Aorta (tissue), 5 donors: ENCODE measurements at regions not wholly inside any gene's neighbourhood (a gene's known extent, or its start where the extent isn't known, plus 50 kb on each side); places are given as distances from the start of the nearest gene placed in this dataset.
A peak's percentile ranks its signal among the peaks of the same experiment; 100 is the strongest.

Source experiments
- ATAC-seq: fragments of 200-7000 bp; cut with Tn5 transposase; one replicate; pipeline ENCODE4 v1.9.1; 2022; ENCODE audit warnings: moderate library complexity; ENCODE audit not compliant: low FRiP score
- DNase-seq, 2 donors: peaks; one replicate each; pipeline ENCODE4 v3.0.0-alpha.2; 2020
- H3K27ac ChIP-seq, 2 donors: one replicate each; pipeline ENCODE4 v1.5.1; 2013; ENCODE audit warnings: low read length in 2 of 2, mild to moderate bottlenecking in 2 of 2, moderate library complexity in 2 of 2, control low read depth in 1 of 2, inconsistent platforms in 1 of 2, low read depth in 1 of 2
- H3K27me3 ChIP-seq, 2 donors: one replicate each; pipeline ENCODE4 v1.6.1; 2013; ENCODE audit warnings: control low read depth in 1 of 2, low read length in 1 of 2, mild to moderate bottlenecking in 1 of 2, moderate library complexity in 1 of 2; ENCODE audit not compliant: insufficient read depth in 2 of 2, control insufficient read depth in 1 of 2
- H3K36me3 ChIP-seq, 2 donors: one replicate each; pipeline ENCODE4 v1.6.1; 2013; ENCODE audit warnings: control low read depth in 1 of 2, low read length in 1 of 2, mild to moderate bottlenecking in 1 of 2; ENCODE audit not compliant: insufficient read depth in 2 of 2, control insufficient read depth in 1 of 2
- H3K4me1 ChIP-seq, 2 donors: one replicate each; pipeline ENCODE4 v1.6.1; 2013; ENCODE audit warnings: low read length in 2 of 2, control low read depth in 1 of 2, mild to moderate bottlenecking in 1 of 2, moderate library complexity in 1 of 2; ENCODE audit not compliant: insufficient read depth in 2 of 2, control insufficient read depth in 1 of 2
- H3K4me3 ChIP-seq, 2 donors: one replicate each; pipeline ENCODE4 v1.5.1; 2013; ENCODE audit warnings: low read length in 2 of 2, control low read depth in 1 of 2, mild to moderate bottlenecking in 1 of 2
- H3K9me3 ChIP-seq: one replicate; pipeline ENCODE4 v1.6.1; 2013; ENCODE audit warnings: mild to moderate bottlenecking, low read length; ENCODE audit not compliant: control insufficient read depth
- WGBS, 2 donors: extraction: QIAGEN DNeasy Blood & Tissue Kit; methylation state at CpG; one replicate each; pipeline ENCODE4 v1.1.7; 2013; 5-methylcytosine and 5-hydroxymethylcytosine counted together
- intact Hi-C, 2 donors: fragments of 100-400 bp; cut with DNase I; formaldehyde crosslinking; loops; one replicate each; pipeline versions ENCODE4 v1.14.2 to v1.15.0; 2022
- donor health status: healthy with polysubstance abuse.
- donor health status: Bipolar disorder and iron deficiency.
- donor health status: DM: no; HTN: no; CAD: no.
- donor health status: DM: no; HTN: no; CAD: no.
- donor health status: DM: yes; HTN: yes; CAD: no.

DNA sequence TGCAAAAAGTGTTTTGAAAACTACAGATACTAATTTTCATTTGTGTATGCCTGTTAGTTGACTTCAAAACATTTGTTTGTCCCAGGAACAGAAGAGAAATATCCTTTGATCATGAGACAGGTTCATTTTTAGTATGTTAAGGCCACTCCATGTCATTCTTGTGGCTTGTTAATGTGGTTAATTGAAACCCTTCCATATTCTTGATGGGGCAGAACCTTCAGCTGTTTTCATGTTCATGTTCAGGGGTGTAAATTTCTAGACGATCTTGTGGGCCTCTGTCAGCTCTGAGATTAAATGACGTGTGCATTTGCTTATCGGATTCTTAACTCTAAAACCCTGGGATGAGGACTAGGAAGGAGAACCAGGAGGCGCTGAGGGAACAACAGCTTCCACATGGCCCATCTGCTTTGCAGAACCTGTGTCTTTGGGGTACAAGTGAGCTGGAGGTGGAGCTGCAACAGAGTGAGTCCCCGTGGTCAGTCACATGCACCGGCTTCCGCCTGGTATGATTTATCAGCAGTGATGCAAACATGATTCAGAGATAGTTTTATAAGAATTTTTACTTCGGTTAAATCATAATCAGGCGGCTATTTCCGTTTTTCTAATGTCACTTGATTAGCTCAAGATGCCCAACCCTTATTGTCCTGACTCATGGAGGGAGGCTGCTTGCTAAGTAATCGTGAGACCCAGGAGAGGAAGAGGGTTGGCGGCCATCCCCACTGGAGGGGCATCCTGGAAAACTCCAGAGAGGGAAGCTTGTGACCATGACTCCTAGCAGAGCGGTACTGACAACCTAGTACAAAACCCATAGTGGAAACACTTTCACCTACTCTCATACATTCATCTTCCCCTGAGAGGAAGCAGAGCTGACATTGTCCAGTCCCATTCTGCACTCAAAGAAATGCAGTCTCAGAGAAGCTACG, 138.4 kb downstream of the C9orf152 start:
- DNase-seq (peak; percentile 72 to 78), ATAC-seq (peak; percentile 59)
- intact Hi-C loops = no loop called here
- Histone ChIP-seq H3K4me1 (peaks cover 0 to 4% of the 10 kb centered on the region in 2 donors), H3K27me3 (no peaks in the 10 kb centered on the region), H3K4me3 (no peak overlapping the region), H3K9me3 (no peaks in the 10 kb centered on the region), H3K27ac (no peak overlapping the region), H3K36me3 (no peaks in the 10 kb centered on the region)
- 50 to 58% methylated on average over 14 of the region's 14 CpGs for WGBS, 2 donors

DNA sequence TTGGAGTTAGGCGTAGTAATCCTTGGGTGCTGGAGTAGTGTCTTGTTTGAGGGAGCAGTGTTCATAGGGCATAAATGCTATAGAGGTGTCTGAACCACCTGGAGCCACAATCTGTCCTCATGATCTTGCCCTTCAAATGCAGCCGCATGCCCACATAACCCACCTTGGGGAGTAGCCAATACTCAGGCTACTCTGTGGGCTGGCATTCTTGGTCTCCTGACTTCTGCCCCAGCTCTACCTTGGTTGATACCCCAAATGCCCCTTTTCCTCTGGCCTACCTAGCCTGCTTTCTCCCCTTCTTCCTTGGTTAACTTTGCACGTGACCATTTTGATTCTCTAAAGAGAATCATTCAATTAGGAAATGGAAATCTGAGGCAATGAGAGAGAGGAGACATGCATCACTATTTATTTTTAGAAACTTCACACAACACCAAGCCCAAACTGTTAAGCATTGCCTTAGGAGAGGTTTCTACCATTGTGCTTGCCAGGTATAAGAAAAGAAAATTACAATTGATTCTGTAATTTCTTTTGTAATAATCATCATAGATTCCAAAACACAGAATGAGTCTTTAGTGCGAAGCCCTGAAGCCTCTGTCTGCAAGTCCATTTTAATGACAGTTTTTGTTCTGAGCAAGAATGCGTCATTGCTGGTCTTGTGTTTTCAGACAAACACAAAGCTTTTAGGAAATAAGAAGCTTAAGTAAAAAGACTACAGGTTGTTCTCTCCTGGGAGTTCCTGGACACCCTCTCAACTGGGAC, 135.2 kb downstream of the C9orf152 start:
- H3K9me3 ChIP-seq = no peaks in the 10 kb centered on the region
- H3K27me3 ChIP-seq = no peaks in the 10 kb centered on the region
- peak overlapping the region in 1 of 2 donors; percentile 36 for H3K27ac ChIP-seq
- no peak overlapping the region for H3K4me3 ChIP-seq
- intact Hi-C loops = no loop called here
- H3K36me3 ChIP-seq = no peaks in the 10 kb centered on the region
- ATAC-seq (no peak), DNase-seq (no peak)
- WGBS, 2 donors = 55 to 56% methylated on average over 5 of the region's 5 CpGs
- H3K4me1 ChIP-seq = peaks cover 0 to 4% of the 10 kb centered on the region in 2 donors

DNA sequence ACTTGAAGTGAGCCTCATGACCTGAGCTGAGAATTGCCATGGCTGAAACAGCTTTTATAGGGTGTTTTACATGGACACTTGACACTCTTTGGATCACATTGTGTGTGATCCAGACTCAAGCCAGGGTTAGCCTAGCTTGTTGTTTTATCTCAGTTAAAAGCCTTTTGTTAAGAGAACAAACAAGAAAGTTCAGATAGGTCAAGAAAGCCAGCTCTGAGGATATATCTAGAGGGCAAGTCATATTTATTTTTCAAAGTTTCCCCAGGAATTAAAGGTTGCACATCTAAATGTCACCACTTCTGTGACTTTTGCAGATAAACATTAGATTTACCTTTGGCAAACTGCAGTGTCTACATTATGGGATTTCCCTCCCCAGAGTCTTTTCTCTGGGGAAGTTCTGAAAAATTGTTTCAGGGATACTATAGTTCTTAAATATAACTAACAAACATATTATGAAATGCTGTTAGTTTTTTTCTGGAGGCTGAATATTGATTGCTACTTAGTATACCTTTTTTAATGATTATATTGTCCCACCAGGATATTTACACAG, 134.5 kb downstream of the C9orf152 start:
- Histone ChIP-seq H3K4me3 (no peak overlapping the region), H3K9me3 (no peaks in the 10 kb centered on the region), H3K27ac (no peak overlapping the region), H3K4me1 (peaks cover 3 to 4% of the 10 kb centered on the region in 2 donors), H3K36me3 (no peaks in the 10 kb centered on the region), H3K27me3 (no peaks in the 10 kb centered on the region)
- intact Hi-C loops = no loop called here
- DNase-seq = no peak
- no peak for ATAC-seq

DNA sequence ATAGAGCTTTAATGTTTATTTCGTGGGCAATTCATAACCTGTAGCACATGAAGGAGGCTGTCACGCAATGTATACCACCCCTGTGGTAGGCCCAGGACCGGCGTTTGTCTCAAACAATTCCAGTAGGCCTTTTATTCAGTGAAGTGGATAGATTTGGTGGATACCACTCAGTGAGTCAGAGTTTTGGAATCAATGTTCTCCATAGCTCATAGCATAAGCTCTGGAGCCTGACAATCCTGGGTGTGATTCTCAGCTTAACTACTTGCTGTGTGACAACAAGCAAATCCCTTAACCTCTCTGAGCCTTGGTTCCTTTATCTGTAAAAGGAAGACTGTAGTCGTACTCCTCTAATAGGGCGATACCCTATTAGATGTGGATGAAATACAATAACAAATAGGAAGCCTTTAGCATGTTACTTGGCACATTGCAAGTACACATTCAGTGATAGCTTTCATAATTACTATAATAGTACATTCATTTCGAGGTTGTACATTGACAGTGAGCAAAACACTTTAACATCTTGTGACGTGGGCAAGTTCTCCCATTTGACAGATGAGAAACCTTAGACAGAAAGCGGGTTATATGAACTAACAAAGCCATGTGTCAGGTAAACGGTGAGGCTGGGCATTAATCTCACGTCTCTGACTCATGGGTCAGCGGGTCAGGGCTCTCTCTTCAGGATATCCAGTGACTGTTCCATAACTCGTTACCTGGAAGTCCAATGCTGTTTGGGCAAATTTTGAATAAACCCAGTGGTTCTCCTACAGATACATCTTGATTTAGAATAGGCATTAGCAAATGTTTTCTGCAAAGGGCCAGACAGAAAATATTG, 130.8 kb downstream of the C9orf152 start:
- H3K4me3 ChIP-seq = no peak overlapping the region
- 80% methylated on average over 13 of the region's 13 CpGs for WGBS, 2 donors
- no peak for DNase-seq
- peaks cover 10 to 15% of the 10 kb centered on the region in 2 donors for H3K4me1 ChIP-seq
- no peak overlapping the region for H3K27ac ChIP-seq
- ATAC-seq = no peak
- H3K27me3 ChIP-seq = no peaks in the 10 kb centered on the region
- H3K36me3 ChIP-seq = no peaks in the 10 kb centered on the region
- H3K9me3 ChIP-seq = no peaks in the 10 kb centered on the region
- intact Hi-C loops = no loop called here

DNA sequence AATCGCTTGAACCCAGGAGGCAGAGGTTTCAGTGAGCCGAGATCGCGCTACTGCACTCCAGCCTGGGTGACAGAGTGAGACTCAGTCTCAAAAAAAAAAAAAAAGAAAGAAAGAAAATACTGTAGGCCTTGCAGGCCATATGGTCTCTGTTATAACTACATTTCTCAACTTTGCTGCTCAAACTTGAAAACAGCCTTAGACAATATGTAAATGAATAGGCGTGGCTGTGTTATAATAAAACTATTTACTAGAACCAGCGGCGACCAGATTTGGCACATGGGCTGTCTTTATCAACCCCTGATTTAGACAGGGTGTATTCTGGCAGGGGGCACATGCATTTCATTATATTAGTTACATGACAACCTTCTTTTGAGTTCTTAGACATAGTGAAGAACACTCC, 130.0 kb downstream of the C9orf152 start:
- H3K27ac ChIP-seq = no peak overlapping the region
- intact Hi-C loops = no loop called here
- no peaks in the 10 kb centered on the region for H3K27me3 ChIP-seq
- ATAC-seq = no peak
- no peak overlapping the region for H3K4me3 ChIP-seq
- 25 to 32% methylated on average over 7 of the region's 7 CpGs for WGBS, 2 donors
- no peak for DNase-seq
- H3K9me3 ChIP-seq = no peaks in the 10 kb centered on the region
- H3K4me1 ChIP-seq = peaks cover 6 to 15% of the 10 kb centered on the region in 2 donors
- H3K36me3 ChIP-seq = no peaks in the 10 kb centered on the region

DNA sequence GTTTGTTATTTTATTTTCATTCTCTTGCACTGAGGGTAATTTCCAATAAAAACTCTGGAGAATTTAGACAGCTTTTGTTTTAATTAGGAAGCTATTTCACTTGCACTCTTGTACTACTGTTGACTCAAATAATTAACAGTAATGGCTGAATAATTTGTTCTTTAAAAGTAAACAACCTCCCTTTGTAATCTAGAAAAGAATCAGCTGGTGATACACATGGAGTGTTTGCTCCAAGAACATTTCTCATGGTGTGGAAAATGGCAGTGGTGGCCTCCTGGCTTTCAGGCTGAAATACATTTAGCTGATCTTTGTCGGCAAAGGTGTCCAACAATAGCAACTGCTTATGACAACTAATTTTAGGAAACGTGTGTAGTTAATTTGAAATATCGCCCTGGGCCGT, 129.4 kb downstream of the C9orf152 start:
- H3K4me1 ChIP-seq = peaks cover 6 to 15% of the 10 kb centered on the region in 2 donors
- H3K27ac ChIP-seq = peak overlapping the region in 1 of 2 donors; percentile 11
- H3K4me3 ChIP-seq = no peak overlapping the region
- intact Hi-C loops = no loop called here
- ATAC-seq (no peak), DNase-seq (no peak)
- WGBS, 2 donors = 3 to 6% methylated on average over 4 of the region's 4 CpGs
- no peaks in the 10 kb centered on the region for H3K36me3 ChIP-seq
- no peaks in the 10 kb centered on the region for H3K27me3 ChIP-seq
- H3K9me3 ChIP-seq = no peaks in the 10 kb centered on the region

DNA sequence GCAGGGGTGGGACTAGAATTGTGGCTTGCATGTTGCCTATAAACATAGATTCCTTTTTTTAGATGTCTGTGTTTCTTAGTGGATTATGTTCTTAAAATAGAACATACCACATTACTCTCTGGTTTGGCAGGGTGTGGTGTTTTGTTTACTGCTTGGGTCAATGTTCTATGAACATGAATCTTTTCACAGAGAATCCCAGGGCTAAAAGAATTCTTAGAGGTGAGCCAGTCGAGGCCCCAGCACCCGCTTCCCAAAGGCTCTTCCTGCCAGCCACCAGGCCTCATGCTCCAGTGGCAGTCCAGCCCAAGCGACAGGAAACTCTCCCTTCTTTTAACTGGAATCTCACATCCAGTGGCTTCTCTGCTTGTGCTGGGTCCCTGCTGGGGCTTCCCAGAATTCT, 126.6 kb downstream of the C9orf152 start:
- no peak for DNase-seq
- Histone ChIP-seq H3K4me3 (no peak overlapping the region), H3K27ac (peak overlapping the region; percentile 71 to 77), H3K4me1 (peaks cover 6 to 15% of the 10 kb centered on the region in 2 donors), H3K9me3 (no peaks in the 10 kb centered on the region), H3K36me3 (no peaks in the 10 kb centered on the region), H3K27me3 (no peaks in the 10 kb centered on the region)
- peak; percentile 56 for ATAC-seq
- intact Hi-C loops = no loop called here
- WGBS, 2 donors = 5 to 8% methylated on average over 3 of the region's 3 CpGs

DNA sequence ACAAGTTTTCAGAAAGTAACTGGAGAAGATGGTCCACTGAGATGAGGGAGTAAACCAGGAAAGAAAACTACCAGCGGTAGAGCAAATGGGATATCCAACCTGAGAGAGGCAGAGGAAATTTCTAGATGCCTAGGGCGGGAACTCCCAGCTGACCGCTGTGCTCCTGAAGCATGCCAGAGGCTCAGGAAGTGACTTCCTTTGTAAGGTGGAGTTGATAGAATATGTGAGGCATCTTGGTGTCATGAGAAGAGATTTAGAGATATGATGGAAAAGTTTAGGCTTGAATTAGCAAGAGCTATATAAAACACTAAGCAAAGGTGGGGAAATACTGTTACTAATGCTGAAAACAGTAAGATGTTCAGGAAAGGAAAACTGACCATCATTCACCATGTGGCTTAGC, 124.1 kb downstream of the C9orf152 start:
- ATAC-seq (no peak), DNase-seq (no peak)
- Histone ChIP-seq H3K4me3 (no peak overlapping the region), H3K27ac (no peak overlapping the region), H3K36me3 (peaks cover 0 to 3% of the 10 kb centered on the region in 2 donors), H3K4me1 (peaks cover 8 to 12% of the 10 kb centered on the region in 2 donors), H3K27me3 (no peaks in the 10 kb centered on the region), H3K9me3 (no peaks in the 10 kb centered on the region)
- intact Hi-C loops = no loop called here
- WGBS, 2 donors = 97 to 99% methylated on average over 3 of the region's 3 CpGs
